GM12878 (cell line): ENCODE measurements at regions not wholly inside any gene's neighbourhood (a gene's known extent, or its start where the extent isn't known, plus 50 kb on each side); places are given as distances from the start of the nearest gene placed in this dataset.

Source experiments
- ATAC-seq: fragments of 200-7000 bp; cut with Tn5 transposase; 3 replicates; pipeline ENCODE4 v1.9.1; 2020; ENCODE audit warnings: mild to moderate bottlenecking, moderate library complexity
- BruUV-seq: library from RNA; stranded (reverse); fragments of 400-500 nt; replicated peaks from 2 replicates; lab custom pipeline; 2021; lab: Mats Ljungman, UMichigan
- CTCF ChIA-PET: fragments of 300-600 bp; sonication (Branson Sonifier 250); formaldehyde crosslinking; extraction: SDS; loops from one replicate; lab custom pipeline; 2021; ENCODE audit warnings: inconsistent platforms; lab: Yijun Ruan, JAX
- POLR2A ChIA-PET: fragments of 350-600 bp; formaldehyde crosslinking; extraction: SDS; loops from one replicate; lab custom pipeline; 2021; ENCODE audit warnings: inconsistent platforms; lab: Charles Lee
- RAD21 ChIA-PET: fragments of 300-600 bp; sonication (Branson Sonifier 250); formaldehyde crosslinking; loops from one replicate; lab custom pipeline; 2023; ENCODE audit warnings: antibody characterized with exemption; ENCODE audit not compliant: unreplicated experiment; lab: Charles Lee
- SMC1A ChIA-PET: fragments of 300-600 bp; sonication (Branson Sonifier 250); formaldehyde crosslinking; loops from one replicate; lab custom pipeline; 2023; ENCODE audit not compliant: unreplicated experiment, uncharacterized antibody; lab: Charles Lee
- DNase-seq: peaks from one replicate; pipeline ENCODE4 v3.0.0-alpha.2; 2011; ENCODE audit warnings: low read depth, low spot score
- FAIRE-seq: peaks from 3 replicates; lab custom pipeline; 2011; peaks lifted over from hg19 to GRCh38; lab: Jason Lieb, UNC
- H2AFZ ChIP-seq: 2 replicates; pipeline ENCODE4 v1.6.0; 2011; ENCODE audit warnings: low read depth, low read length, control low read depth; ENCODE audit not compliant: control insufficient read depth
- H3K27ac ChIP-seq: 2 replicates; pipeline ENCODE4 v1.5.1; 2011; ENCODE audit warnings: control low read depth; ENCODE audit not compliant: control insufficient read depth, insufficient read depth
- H3K27me3 ChIP-seq, 2 experiments: replicated peaks in 1 of 2; 2 replicates each; pipeline versions ENCODE4 v1.6.0 to v1.6.1; 2011; ENCODE audit warnings: low read length in 1 of 2; ENCODE audit not compliant: control insufficient read depth in 2 of 2, insufficient read depth in 2 of 2
- H3K36me3 ChIP-seq, 2 experiments: 2 replicates each; pipeline ENCODE4 v1.5.1; 2011; ENCODE audit warnings: low read length in 1 of 2; ENCODE audit not compliant: control insufficient read depth in 2 of 2, insufficient read depth in 2 of 2
- H3K4me1 ChIP-seq: 2 replicates; pipeline ENCODE4 v1.6.1; 2011; ENCODE audit warnings: mild to moderate bottlenecking, low read length, moderate library complexity, mixed read lengths; ENCODE audit not compliant: control insufficient read depth, insufficient read depth
- H3K4me2 ChIP-seq: 2 replicates; pipeline ENCODE4 v1.6.0; 2011; ENCODE audit warnings: control low read depth; ENCODE audit not compliant: control insufficient read depth, insufficient read depth
- H3K4me3 ChIP-seq: fragments of 200-600 bp; sonication (generic); 2 replicates; pipeline ENCODE4 v1.5.1; 2016
- H3K79me2 ChIP-seq: 2 replicates; pipeline ENCODE4 v1.6.0; 2011; ENCODE audit warnings: low read length; ENCODE audit not compliant: control insufficient read depth, insufficient read depth
- H3K9ac ChIP-seq: 2 replicates; pipeline ENCODE4 v1.8.0; 2011; ENCODE audit warnings: low read length, control low read depth, mixed read lengths; ENCODE audit not compliant: control insufficient read depth, insufficient read depth
- H3K9me3 ChIP-seq: replicated peaks from 3 replicates; pipeline ENCODE4 v1.5.1; 2011; ENCODE audit warnings: mild to moderate bottlenecking, low read length; ENCODE audit not compliant: control insufficient read depth, insufficient read depth
- H4K20me1 ChIP-seq: 2 replicates; pipeline ENCODE4 v1.6.0; 2011; ENCODE audit not compliant: control insufficient read depth, insufficient read depth
- CEBPB ChIP-seq, 2 experiments: fragments of 150-350 bp in 1 of 2; IDR thresholded peaks; 2 replicates each; pipeline ENCODE4 v1.6.1; 2012 to 2014; ENCODE audit warnings: low read depth in 2 of 2, low read length in 2 of 2, borderline replicate concordance in 1 of 2, inconsistent platforms in 1 of 2
- ETV6 ChIP-seq, 2 experiments: fragments of 450-650 bp in 1 of 2; IDR thresholded peaks in 1 of 2; conservative IDR thresholded peaks in 1 of 2; 2 replicates each; pipeline ENCODE4 v1.6.1; 2014; ENCODE audit warnings: antibody characterized with exemption in 1 of 2, borderline replicate concordance in 1 of 2, low read depth in 1 of 2, mild to moderate bottlenecking in 1 of 2, moderate library complexity in 1 of 2
- HDAC6 ChIP-seq: fragments of 200-600 bp; sonication (generic); IDR thresholded peaks from one replicate; pipeline ENCODE4 v1.8.0; 2017; ENCODE audit warnings: antibody characterized with exemption; ENCODE audit not compliant: unreplicated experiment
- NFYB ChIP-seq: IDR thresholded peaks from 2 replicates; pipeline ENCODE4 v1.6.1; 2011; ENCODE audit warnings: low read depth, mild to moderate bottlenecking, low read length, improper control_type of control experiment, moderate library complexity; ENCODE audit not compliant: insufficient read depth
- POU2F2 ChIP-seq: IDR thresholded peaks from 3 replicates; pipeline ENCODE4 v1.6.1; 2011; ENCODE audit warnings: low read depth, mild to moderate bottlenecking, low read length, borderline replicate concordance
- TBL1XR1 ChIP-seq: IDR thresholded peaks from 2 replicates; pipeline ENCODE4 v1.6.1; 2012; ENCODE audit warnings: low read depth, low read length, improper control_type of control experiment
- ZNF24 ChIP-seq: fragments of 450-650 bp; IDR thresholded peaks from 2 replicates; pipeline ENCODE4 v1.6.1; 2017; ENCODE audit warnings: antibody characterized with exemption, mild to moderate bottlenecking
- WGBS: methylation state at CpG from one replicate; pipeline ENCODE4 v1.1.6; 2016; ENCODE audit warnings: low lambda C conversion rate; ENCODE audit not compliant: insufficient replicate concordance, insufficient coverage; ENCODE audit errors: missing lambda C conversion rate; 5-methylcytosine and 5-hydroxymethylcytosine counted together
- in situ Hi-C: fragments of 300-500 bp; cut with MboI; formaldehyde crosslinking; loops from 9 replicates; pipeline ENCODE4 v1.14.3; 2018; ENCODE audit warnings: mixed read lengths
- intact Hi-C: fragments of 100-400 bp; cut with micrococcal nuclease; formaldehyde crosslinking; loops from one replicate; pipeline ENCODE4 v1.14.2; 2022; ENCODE audit not compliant: unreplicated experiment
- TF ChIP-seq, protein P1 (sequence below): IDR thresholded peaks from 2 replicates; pipeline ENCODE4 v1.6.1; 2012; ENCODE audit warnings: improper control_type of control experiment, low read depth, low read length; ENCODE audit not compliant: insufficient replicate concordance

DNA sequence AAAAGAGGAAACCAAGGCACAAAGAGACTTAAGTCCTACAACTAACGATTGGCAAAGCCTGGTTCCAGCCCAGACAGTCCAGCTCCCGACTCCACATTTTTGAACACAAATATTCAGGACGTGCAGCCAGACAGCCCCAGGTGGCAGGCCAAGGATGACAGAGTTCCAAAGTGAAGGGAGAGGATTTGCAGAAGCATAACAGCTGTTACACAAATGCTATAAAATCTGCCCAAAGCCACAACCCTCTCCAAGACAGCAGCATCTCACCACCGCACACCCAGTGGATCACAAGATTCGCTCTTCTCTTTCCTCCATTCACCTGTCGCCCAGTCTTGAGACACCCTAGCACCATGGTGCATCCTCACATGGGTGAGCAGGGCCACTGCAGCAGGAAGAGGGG lies 227.1 kb upstream of the ID2 start:
- Histone ChIP-seq H4K20me1 (no peaks in the 10 kb centered on the region), H3K79me2 (no peaks in the 10 kb centered on the region), H3K36me3 (no peaks in the 10 kb centered on the region), H3K9ac (no peak overlapping the region), H3K9me3 (no peaks in the 10 kb centered on the region), H3K27me3 (peaks cover 0 to 2% of the 10 kb centered on the region in 2 experiments; a peak in 1 of 4 replicates), H2AFZ (no peak overlapping the region), H3K27ac (no peak overlapping the region), H3K4me1 (peaks cover 6% of the 10 kb centered on the region), H3K4me2 (no peak overlapping the region), H3K4me3 (no peak overlapping the region)
- no peak for FAIRE-seq
- no peak for ATAC-seq
- POLR2A ChIA-PET = interaction anchor here (0.8 kb wide), 1 partner anchor 17 kb away, joined by 5 read pairs; no protein-coding TSS in a partner anchor
- no peak for DNase-seq
- RAD21 ChIA-PET = no interaction called here
- CTCF ChIA-PET = interaction anchor here (0.6 to 1.0 kb wide), 4 partner anchors 10 to 403 kb away, joined by 3 to 4 read pairs (median 3); no protein-coding TSS in a partner anchor
- in situ Hi-C loops (no loop called here), intact Hi-C loops (no loop called here)
- WGBS = 34% methylated on average over 6 of the region's 6 CpGs
- TF ChIP-seq, protein P1, sequence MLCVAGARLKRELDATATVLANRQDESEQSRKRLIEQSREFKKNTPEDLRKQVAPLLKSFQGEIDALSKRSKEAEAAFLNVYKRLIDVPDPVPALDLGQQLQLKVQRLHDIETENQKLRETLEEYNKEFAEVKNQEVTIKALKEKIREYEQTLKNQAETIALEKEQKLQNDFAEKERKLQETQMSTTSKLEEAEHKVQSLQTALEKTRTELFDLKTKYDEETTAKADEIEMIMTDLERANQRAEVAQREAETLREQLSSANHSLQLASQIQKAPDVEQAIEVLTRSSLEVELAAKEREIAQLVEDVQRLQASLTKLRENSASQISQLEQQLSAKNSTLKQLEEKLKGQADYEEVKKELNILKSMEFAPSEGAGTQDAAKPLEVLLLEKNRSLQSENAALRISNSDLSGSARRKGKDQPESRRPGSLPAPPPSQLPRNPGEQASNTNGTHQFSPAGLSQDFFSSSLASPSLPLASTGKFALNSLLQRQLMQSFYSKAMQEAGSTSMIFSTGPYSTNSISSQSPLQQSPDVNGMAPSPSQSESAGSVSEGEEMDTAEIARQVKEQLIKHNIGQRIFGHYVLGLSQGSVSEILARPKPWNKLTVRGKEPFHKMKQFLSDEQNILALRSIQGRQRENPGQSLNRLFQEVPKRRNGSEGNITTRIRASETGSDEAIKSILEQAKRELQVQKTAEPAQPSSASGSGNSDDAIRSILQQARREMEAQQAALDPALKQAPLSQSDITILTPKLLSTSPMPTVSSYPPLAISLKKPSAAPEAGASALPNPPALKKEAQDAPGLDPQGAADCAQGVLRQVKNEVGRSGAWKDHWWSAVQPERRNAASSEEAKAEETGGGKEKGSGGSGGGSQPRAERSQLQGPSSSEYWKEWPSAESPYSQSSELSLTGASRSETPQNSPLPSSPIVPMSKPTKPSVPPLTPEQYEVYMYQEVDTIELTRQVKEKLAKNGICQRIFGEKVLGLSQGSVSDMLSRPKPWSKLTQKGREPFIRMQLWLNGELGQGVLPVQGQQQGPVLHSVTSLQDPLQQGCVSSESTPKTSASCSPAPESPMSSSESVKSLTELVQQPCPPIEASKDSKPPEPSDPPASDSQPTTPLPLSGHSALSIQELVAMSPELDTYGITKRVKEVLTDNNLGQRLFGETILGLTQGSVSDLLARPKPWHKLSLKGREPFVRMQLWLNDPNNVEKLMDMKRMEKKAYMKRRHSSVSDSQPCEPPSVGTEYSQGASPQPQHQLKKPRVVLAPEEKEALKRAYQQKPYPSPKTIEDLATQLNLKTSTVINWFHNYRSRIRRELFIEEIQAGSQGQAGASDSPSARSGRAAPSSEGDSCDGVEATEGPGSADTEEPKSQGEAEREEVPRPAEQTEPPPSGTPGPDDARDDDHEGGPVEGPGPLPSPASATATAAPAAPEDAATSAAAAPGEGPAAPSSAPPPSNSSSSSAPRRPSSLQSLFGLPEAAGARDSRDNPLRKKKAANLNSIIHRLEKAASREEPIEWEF = no peak
- TF ChIP-seq NFYB (no peak), ETV6 (conservative IDR thresholded peaks at IDR 0.05 in 1 of 2, IDR thresholded peaks at IDR 0.05 in 1 of 2; ENCODE audit: borderline replicate concordance in 1 of 2, low read depth in 1 of 2) (no peak), POU2F2 (no peak), TBL1XR1 (no peak), HDAC6 (no peak), CEBPB (IDR thresholded peaks at IDR 0.05; ENCODE audit: borderline replicate concordance in 1 of 2, low read depth in 2 of 2, low read length in 2 of 2) (no peak), ZNF24 (no peak)
- SMC1A ChIA-PET = interaction anchor here (1.1 to 1.6 kb wide), 3 partner anchors 10 to 70 kb away, joined by 3 to 5 read pairs (median 4); no protein-coding TSS in a partner anchor
- BruUV-seq = no TSS peak
